Sigmoid colon (tissue), 6 donors: ENCODE measurements at regions not wholly inside any gene's neighbourhood (a gene's known extent, or its start where the extent isn't known, plus 50 kb on each side); places are given as distances from the start of the nearest gene placed in this dataset.

Source experiments
- DNase-seq: peaks from one replicate; pipeline ENCODE4 v3.0.0-alpha.2; 2019
- H3K27ac ChIP-seq, 4 donors: fragments of 200-600 bp; sonication (generic); one replicate each; pipeline ENCODE4 v1.5.1; 2016 to 2019; ENCODE audit warnings: mild to moderate bottlenecking in 1 of 4
- H3K27me3 ChIP-seq, 3 donors: fragments of 200-600 bp; sonication (generic); one replicate each; pipeline ENCODE4 v1.5.1; 2019; ENCODE audit warnings: mild to moderate bottlenecking in 1 of 3
- H3K36me3 ChIP-seq, 4 donors: fragments of 200-600 bp; sonication (generic); one replicate each; pipeline ENCODE4 v1.5.1; 2016 to 2019
- H3K4me1 ChIP-seq, 4 donors: fragments of 200-600 bp; sonication (generic); one replicate each; pipeline ENCODE4 v1.5.1; 2017 to 2019
- H3K4me3 ChIP-seq, 4 donors: fragments of 200-600 bp; sonication (generic); one replicate each; pipeline ENCODE4 v1.5.1; 2017 to 2019; ENCODE audit warnings: mild to moderate bottlenecking in 2 of 4, moderate library complexity in 1 of 4
- H3K9me3 ChIP-seq, 4 donors: fragments of 200-600 bp in 3 of 4; sonication (generic) in 3 of 4; one replicate each; pipeline versions ENCODE4 v1.5.1 to v1.6.1; 2013 to 2019
- EP300 ChIP-seq, 4 donors: sonication (generic); formaldehyde crosslinking; IDR thresholded peaks; one replicate each; pipeline ENCODE4 v1.6.1; 2017; ENCODE audit warnings: antibody characterized with exemption in 4 of 4
- POLR2A ChIP-seq, 2 donors: fragments of 450-650 bp; IDR thresholded peaks; one replicate each; pipeline ENCODE4 v1.6.1; 2016; ENCODE audit warnings: antibody characterized with exemption in 2 of 2, mild to moderate bottlenecking in 2 of 2, moderate library complexity in 2 of 2
- POLR2AphosphoS5 ChIP-seq, 4 donors: sonication (generic); formaldehyde crosslinking; IDR thresholded peaks; one replicate each; pipeline ENCODE4 v1.6.1; 2017; ENCODE audit warnings: antibody characterized with exemption in 4 of 4
- WGBS, 2 donors: extraction: QIAGEN DNeasy Blood & Tissue Kit; methylation state at CpG; one replicate each; pipeline ENCODE4 v1.1.7; 2013; 5-methylcytosine and 5-hydroxymethylcytosine counted together
- intact Hi-C: fragments of 100-400 bp; cut with DNase I; formaldehyde crosslinking; loops from one replicate; pipeline ENCODE4 v1.15.1; 2023
- TF ChIP-seq, protein P1 (sequence below), 4 experiments: fragments of 450-650 bp in 3 of 4; fragments of 200-600 bp in 1 of 4; IDR thresholded peaks; one replicate each; pipeline ENCODE4 v1.5.1; 2016 to 2019; ENCODE audit warnings: antibody characterized with exemption in 4 of 4, mild to moderate bottlenecking in 3 of 4, moderate library complexity in 2 of 4
- donor health status: healthy with polysubstance abuse.
- donor health status: healthy.

DNA sequence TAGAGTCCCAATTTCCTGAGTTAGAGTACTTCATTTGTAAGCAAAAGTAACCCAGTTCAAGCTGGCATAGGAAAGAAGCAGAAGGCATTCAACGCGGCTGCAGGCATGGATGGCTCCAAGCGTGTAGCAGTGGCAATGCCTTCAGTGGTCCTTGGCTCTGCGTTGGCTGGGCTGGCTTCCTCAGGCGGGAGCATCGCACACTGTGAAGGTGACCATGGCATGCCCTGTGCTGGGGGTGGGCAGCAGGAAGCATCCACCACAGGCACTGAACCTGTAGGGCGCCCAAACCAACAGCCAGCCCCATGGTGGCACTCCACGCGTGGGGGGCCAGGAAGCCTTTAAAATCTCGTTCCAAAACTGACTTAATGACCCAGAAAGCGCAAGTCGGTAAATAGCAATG, 53.6 kb upstream of the SPACA7 start:
- no peaks in the 10 kb centered on the region for H3K27me3 ChIP-seq
- no peak for DNase-seq
- H3K9me3 ChIP-seq: no peaks in the 10 kb centered on the region
- no peaks in the 10 kb centered on the region for H3K36me3 ChIP-seq
- no peak overlapping the region for H3K27ac ChIP-seq
- intact Hi-C loops: no loop called here
- no peak overlapping the region for H3K4me3 ChIP-seq
- WGBS, 2 donors: 90 to 93% methylated on average over 12 of the region's 12 CpGs
- TF ChIP-seq POLR2A (IDR thresholded peaks at IDR 0.05): no peak
- TF ChIP-seq, protein P1, sequence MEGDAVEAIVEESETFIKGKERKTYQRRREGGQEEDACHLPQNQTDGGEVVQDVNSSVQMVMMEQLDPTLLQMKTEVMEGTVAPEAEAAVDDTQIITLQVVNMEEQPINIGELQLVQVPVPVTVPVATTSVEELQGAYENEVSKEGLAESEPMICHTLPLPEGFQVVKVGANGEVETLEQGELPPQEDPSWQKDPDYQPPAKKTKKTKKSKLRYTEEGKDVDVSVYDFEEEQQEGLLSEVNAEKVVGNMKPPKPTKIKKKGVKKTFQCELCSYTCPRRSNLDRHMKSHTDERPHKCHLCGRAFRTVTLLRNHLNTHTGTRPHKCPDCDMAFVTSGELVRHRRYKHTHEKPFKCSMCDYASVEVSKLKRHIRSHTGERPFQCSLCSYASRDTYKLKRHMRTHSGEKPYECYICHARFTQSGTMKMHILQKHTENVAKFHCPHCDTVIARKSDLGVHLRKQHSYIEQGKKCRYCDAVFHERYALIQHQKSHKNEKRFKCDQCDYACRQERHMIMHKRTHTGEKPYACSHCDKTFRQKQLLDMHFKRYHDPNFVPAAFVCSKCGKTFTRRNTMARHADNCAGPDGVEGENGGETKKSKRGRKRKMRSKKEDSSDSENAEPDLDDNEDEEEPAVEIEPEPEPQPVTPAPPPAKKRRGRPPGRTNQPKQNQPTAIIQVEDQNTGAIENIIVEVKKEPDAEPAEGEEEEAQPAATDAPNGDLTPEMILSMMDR (IDR thresholded peaks at IDR 0.05): no peak
- H3K4me1 ChIP-seq: peaks cover 0 to 15% (median 10%) of the 10 kb centered on the region in 4 donors

DNA sequence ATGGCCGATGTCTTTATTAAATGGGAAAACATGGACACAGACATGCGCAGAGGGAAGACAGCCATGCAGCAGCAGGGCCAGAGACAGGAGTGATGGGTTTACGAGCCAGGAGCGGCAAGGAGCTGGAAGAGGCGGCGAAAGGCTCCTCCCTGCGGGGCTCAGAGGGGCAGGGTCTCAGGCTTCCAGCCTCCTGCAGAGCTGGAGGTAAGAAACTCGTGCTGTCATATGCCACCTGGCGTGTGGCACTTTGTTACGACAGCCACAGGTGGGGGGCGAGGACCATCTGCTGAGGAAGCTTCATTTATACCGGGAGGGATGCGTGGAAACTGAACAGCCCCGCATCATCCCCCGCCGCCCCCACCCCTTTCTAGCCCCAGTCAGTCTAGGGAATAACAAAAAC, 52.0 kb upstream of the SPACA7 start:
- no peak overlapping the region for H3K4me3 ChIP-seq
- intact Hi-C loops: no loop called here
- WGBS, 2 donors: 56 to 58% methylated on average over 16 of the region's 16 CpGs
- no peak for DNase-seq
- H3K9me3 ChIP-seq: no peaks in the 10 kb centered on the region
- TF ChIP-seq, protein P1 (IDR thresholded peaks at IDR 0.05): no peak
- H3K36me3 ChIP-seq: no peaks in the 10 kb centered on the region
- no peaks in the 10 kb centered on the region for H3K27me3 ChIP-seq
- H3K27ac ChIP-seq: no peak overlapping the region
- peaks cover 0 to 15% (median 10%) of the 10 kb centered on the region in 4 donors for H3K4me1 ChIP-seq

DNA sequence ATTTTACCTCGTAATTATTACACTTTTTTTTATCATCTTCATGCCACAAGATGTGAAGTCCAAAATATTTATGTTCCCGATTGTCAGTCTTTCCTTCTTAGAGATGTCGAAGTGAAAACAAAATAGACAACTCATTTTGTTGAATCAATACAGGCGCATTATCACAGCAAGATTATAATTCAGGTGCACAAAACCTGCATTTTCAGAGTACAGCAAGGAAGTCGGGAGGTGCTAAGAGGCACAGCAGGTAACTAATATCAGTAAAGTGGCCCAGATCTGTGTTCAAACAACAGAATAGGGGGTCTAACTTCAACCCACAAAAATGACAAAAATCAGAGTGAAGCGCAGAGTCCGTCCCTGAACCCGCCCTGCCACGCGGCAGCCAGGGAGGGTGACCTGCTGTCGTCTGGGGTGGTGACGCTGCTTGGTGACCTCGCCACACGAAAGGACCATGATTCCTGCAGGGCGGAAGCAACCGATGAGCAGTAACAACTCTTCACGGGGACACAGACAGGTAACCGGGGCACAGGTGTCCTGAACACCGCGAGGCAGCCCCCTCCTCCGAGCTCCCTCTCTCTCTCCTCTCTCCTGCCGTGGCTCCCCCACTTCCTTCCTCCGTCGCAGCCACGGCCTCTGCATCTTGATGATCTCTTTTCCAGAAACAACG, 50.9 kb upstream of the SPACA7 start:
- TF ChIP-seq EP300 (IDR thresholded peaks at IDR 0.05) (no peak), POLR2A (IDR thresholded peaks at IDR 0.05) (no peak), POLR2AphosphoS5 (IDR thresholded peaks at IDR 0.05) (no peak)
- TF ChIP-seq, protein P1 (IDR thresholded peaks at IDR 0.05): no peak
- Histone ChIP-seq H3K36me3 (no peaks in the 10 kb centered on the region), H3K9me3 (no peaks in the 10 kb centered on the region), H3K27me3 (peaks cover 0 to 2% (median 0%) of the 10 kb centered on the region in 3 donors), H3K4me3 (no peak overlapping the region), H3K27ac (no peak overlapping the region), H3K4me1 (peaks cover 0 to 15% (median 10%) of the 10 kb centered on the region in 4 donors)
- intact Hi-C loops: no loop called here
- WGBS, 2 donors: 65 to 70% methylated on average over 26 of the region's 26 CpGs
- DNase-seq: no peak

DNA sequence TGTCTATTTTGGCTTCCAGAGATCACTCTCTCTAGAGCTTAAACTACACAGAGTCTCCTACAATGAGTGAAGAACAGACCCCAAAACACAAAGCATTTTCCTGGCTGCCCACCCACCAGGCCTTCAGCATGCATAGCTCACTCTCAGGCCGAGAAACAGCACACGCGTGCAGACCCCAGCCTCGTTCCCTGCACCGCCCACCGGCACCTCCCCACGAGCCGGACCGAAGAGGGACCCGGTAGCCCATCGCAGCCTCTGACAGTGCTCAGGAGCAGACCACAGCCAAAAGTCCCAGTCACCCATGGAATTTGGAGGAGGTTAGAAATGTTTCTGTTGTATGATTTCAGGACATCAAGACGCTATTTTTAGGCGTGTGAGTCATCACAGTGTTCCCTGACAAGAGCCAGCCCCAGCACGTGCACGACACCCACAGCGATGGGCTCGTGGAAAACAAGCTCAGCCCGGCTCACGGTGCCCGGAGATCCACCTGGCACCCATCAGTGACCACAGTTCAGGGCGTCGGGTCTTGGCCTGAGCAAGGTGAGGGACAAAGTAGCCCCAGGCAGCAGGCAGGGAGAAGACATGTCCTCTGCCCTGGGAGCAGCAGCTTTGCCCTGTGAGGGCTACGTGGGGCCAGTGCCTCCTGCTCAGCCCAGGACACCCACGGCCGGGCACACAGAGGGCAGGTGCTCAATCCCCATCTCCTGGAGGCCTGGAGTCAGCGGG, 50.1 kb upstream of the SPACA7 start:
- TF ChIP-seq POLR2A (IDR thresholded peaks at IDR 0.05) (no peak), EP300 (IDR thresholded peaks at IDR 0.05) (peak in 2 of 4 donors; percentile 51 to 53), POLR2AphosphoS5 (IDR thresholded peaks at IDR 0.05) (peak in 3 of 4 donors; percentile 59 to 74 (median 70))
- TF ChIP-seq, protein P1 (IDR thresholded peaks at IDR 0.05): no peak
- DNase-seq: peak; percentile 68
- Histone ChIP-seq H3K9me3 (no peaks in the 10 kb centered on the region), H3K36me3 (no peaks in the 10 kb centered on the region), H3K4me1 (peaks cover 0 to 22% (median 17%) of the 10 kb centered on the region in 4 donors), H3K4me3 (no peak overlapping the region), H3K27ac (no peak overlapping the region), H3K27me3 (peaks cover 3 to 10% (median 7%) of the 10 kb centered on the region in 3 donors)
- intact Hi-C loops: no loop called here
- 78 to 84% methylated on average over 26 of the region's 26 CpGs for WGBS, 2 donors
